ENCODE measurements at regions not wholly inside any gene's neighbourhood (a gene's known extent, or its start where the extent isn't known, plus 50 kb on each side); places are given as distances from the start of the nearest gene placed in this dataset.

- intact Hi-C loops (cut with DNase I), result no loop called here
- Histone ChIP-seq H3K36me3 (no peaks in the 10 kb centered on the region), H3K4me3 (no peak overlapping the region), H3K9me3 (no peaks in the 10 kb centered on the region), H3K4me1 (no peaks in the 10 kb centered on the region), H3K27me3 (no peaks in the 10 kb centered on the region), H3K27ac (no peak overlapping the region)
- TF ChIP-seq, protein P1, sequence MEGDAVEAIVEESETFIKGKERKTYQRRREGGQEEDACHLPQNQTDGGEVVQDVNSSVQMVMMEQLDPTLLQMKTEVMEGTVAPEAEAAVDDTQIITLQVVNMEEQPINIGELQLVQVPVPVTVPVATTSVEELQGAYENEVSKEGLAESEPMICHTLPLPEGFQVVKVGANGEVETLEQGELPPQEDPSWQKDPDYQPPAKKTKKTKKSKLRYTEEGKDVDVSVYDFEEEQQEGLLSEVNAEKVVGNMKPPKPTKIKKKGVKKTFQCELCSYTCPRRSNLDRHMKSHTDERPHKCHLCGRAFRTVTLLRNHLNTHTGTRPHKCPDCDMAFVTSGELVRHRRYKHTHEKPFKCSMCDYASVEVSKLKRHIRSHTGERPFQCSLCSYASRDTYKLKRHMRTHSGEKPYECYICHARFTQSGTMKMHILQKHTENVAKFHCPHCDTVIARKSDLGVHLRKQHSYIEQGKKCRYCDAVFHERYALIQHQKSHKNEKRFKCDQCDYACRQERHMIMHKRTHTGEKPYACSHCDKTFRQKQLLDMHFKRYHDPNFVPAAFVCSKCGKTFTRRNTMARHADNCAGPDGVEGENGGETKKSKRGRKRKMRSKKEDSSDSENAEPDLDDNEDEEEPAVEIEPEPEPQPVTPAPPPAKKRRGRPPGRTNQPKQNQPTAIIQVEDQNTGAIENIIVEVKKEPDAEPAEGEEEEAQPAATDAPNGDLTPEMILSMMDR (IDR thresholded peaks at IDR 0.05), result no peak
- ATAC-seq (no peak), DNase-seq (no peak)
Observed at GRCh38 chr21:20581361-20581760, 416.8 kb upstream of the NCAM2 start.

GRCh38 chr21:20591284-20591683 lies 406.9 kb upstream of the NCAM2 start:
- no peaks in the 10 kb centered on the region for H3K4me1 ChIP-seq
- H3K36me3 ChIP-seq, result no peaks in the 10 kb centered on the region
- intact Hi-C loops (cut with DNase I), result no loop called here
- no peaks in the 10 kb centered on the region for H3K9me3 ChIP-seq
- no peak overlapping the region for H3K27ac ChIP-seq
- DNase-seq (no peak), ATAC-seq (no peak)
- TF ChIP-seq, protein P1 (IDR thresholded peaks at IDR 0.05), result no peak
- H3K27me3 ChIP-seq, result no peaks in the 10 kb centered on the region
- H3K4me3 ChIP-seq, result no peak overlapping the region

GRCh38 chr21:20592463-20592862 lies 405.7 kb upstream of the NCAM2 start:
- no peak overlapping the region for H3K4me3 ChIP-seq

DNA sequence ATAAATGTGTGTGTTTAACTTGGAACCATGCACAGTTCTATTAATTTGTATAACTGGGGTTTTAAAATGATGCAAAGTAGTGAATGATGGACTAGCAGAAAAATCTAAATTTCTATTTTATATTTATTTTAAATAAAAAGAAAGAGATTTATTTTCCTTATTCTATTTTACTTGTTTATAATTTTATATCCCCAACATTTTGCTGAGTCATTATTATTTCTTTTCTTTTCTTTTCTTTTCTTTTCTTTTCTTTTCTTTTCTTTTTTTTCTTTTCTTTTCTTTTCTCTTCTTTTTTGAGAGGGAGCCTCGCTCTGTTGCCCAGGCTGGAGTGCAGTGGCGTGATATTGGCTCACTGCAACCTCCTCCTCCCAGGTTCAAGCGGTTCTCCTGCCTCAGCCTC lies 395.0 kb upstream of the NCAM2 start:
- ATAC-seq (no peak), DNase-seq (no peak)
- H3K4me3 ChIP-seq, result no peak overlapping the region
- no peak overlapping the region for H3K27ac ChIP-seq
- intact Hi-C loops (cut with DNase I), result no loop called here
- no peaks in the 10 kb centered on the region for H3K9me3 ChIP-seq
- TF ChIP-seq, protein P1 (IDR thresholded peaks at IDR 0.05), result no peak
- H3K27me3 ChIP-seq, result no peaks in the 10 kb centered on the region
- no peaks in the 10 kb centered on the region for H3K36me3 ChIP-seq
- no peaks in the 10 kb centered on the region for H3K4me1 ChIP-seq

More at GRCh38 chr21:20592463-20592862, 405.7 kb upstream of the NCAM2 start:
- TF ChIP-seq, protein P1 (IDR thresholded peaks at IDR 0.05), result no peak
- ATAC-seq (no peak), DNase-seq (no peak)
- no peaks in the 10 kb centered on the region for H3K9me3 ChIP-seq
- intact Hi-C loops (cut with DNase I), result no loop called here
- no peak overlapping the region for H3K27ac ChIP-seq
- H3K36me3 ChIP-seq, result no peaks in the 10 kb centered on the region
- no peaks in the 10 kb centered on the region for H3K4me1 ChIP-seq
- H3K27me3 ChIP-seq, result no peaks in the 10 kb centered on the region

DNA sequence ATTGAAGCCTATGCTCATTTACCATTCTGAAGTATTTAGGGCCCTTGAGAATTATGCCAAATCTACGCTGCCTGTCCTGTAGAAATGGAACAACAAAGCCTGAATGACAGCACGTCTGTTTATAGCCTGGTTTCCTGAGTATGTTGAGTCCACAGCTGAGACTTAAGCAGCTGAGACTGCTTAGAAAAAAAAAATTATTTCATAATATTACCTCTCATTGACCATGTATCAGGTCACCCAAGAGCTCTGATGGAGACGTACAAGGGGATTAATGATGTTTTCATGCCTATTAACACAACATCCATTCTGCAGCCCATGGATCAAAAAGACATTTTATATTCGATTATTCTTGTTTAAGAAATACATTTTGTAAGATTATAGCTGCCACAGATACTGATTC lies 387.2 kb upstream of the NCAM2 start:
- Histone ChIP-seq H3K27ac (no peak overlapping the region), H3K4me1 (no peaks in the 10 kb centered on the region), H3K4me3 (no peak overlapping the region), H3K27me3 (no peaks in the 10 kb centered on the region), H3K36me3 (no peaks in the 10 kb centered on the region), H3K9me3 (no peaks in the 10 kb centered on the region)
- DNase-seq, result no peak
- intact Hi-C loops (cut with DNase I), result no loop called here
- TF ChIP-seq, protein P1 (IDR thresholded peaks at IDR 0.05), result no peak
- no peak for ATAC-seq

- ATAC-seq (no peak), DNase-seq (no peak)
- Histone ChIP-seq H3K4me3 (no peak overlapping the region), H3K36me3 (no peaks in the 10 kb centered on the region), H3K27me3 (no peaks in the 10 kb centered on the region), H3K9me3 (no peaks in the 10 kb centered on the region), H3K4me1 (no peaks in the 10 kb centered on the region), H3K27ac (no peak overlapping the region)
- TF ChIP-seq, protein P1 (IDR thresholded peaks at IDR 0.05), result no peak
- intact Hi-C loops (cut with DNase I), result no loop called here
Observed at GRCh38 chr21:20613654-20614053, 384.6 kb upstream of the NCAM2 start.
